ENCODE measurements at regions not wholly inside any gene's neighbourhood (a gene's known extent, or its start where the extent isn't known, plus 50 kb on each side); places are given as distances from the start of the nearest gene placed in this dataset.
A peak's percentile ranks its signal among the peaks of the same experiment; 100 is the strongest.

DNA sequence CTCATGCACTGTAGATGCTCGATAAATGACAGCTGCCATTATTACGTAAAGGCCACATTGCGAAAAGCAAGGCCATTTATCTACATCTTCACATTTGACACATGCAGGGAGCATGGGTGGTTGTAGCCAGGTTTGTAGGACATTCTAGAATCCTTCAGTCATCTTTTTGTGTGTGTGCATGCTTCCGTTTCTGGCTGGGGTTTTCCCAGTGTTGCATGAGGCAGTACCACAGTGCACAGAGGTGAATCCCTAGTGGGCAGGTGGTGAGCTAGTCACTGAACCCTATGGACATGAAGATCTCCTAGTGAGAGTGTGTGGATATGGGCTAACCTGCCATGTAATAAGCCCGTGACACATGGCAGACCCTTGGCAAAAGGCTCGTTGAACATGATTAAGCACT, 151.8 kb upstream of the SLC14A2 start:
- no peak for DNase-seq
- TF ChIP-seq, protein P1, sequence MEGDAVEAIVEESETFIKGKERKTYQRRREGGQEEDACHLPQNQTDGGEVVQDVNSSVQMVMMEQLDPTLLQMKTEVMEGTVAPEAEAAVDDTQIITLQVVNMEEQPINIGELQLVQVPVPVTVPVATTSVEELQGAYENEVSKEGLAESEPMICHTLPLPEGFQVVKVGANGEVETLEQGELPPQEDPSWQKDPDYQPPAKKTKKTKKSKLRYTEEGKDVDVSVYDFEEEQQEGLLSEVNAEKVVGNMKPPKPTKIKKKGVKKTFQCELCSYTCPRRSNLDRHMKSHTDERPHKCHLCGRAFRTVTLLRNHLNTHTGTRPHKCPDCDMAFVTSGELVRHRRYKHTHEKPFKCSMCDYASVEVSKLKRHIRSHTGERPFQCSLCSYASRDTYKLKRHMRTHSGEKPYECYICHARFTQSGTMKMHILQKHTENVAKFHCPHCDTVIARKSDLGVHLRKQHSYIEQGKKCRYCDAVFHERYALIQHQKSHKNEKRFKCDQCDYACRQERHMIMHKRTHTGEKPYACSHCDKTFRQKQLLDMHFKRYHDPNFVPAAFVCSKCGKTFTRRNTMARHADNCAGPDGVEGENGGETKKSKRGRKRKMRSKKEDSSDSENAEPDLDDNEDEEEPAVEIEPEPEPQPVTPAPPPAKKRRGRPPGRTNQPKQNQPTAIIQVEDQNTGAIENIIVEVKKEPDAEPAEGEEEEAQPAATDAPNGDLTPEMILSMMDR (IDR thresholded peaks at IDR 0.05), result no peak
- TF ChIP-seq POLR2A (IDR thresholded peaks at IDR 0.05), result no peak
- WGBS, 2 donors, result 91% methylated on average over 6 of the region's 6 CpGs
- H3K9me3 ChIP-seq, result no peaks in the 10 kb centered on the region
- H3K36me3 ChIP-seq, result no peaks in the 10 kb centered on the region
- no peak overlapping the region for H3K27ac ChIP-seq
- intact Hi-C loops (cut with DNase I), result no loop called here
- no peaks in the 10 kb centered on the region for H3K27me3 ChIP-seq
- H3K4me3 ChIP-seq (replicated peaks in 1 of 3), result no peak overlapping the region
- no peaks in the 10 kb centered on the region for H3K4me1 ChIP-seq

DNA sequence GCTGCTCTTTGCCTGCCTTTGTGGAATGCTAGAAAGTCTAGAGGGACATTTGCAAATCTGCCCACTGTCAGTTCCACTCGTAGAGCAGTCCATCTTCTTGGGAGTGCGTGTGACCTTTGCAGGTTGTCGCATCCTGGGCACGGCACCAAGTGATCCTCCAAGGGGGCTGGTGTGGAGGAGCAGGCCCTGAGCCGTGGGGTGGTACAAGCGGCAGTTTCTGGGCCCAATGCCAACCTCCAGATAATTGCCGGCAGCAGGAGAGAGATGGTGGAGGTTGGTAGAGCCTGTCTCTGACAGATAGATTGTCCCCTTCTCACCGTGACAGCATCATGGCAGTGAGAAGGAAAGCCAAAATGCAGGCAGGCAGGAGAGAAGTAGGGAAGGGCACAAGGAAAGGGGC, 150.7 kb upstream of the SLC14A2 start:
- no peak overlapping the region for H3K27ac ChIP-seq
- no peak overlapping the region for H3K4me3 ChIP-seq (replicated peaks in 1 of 3)
- no peaks in the 10 kb centered on the region for H3K4me1 ChIP-seq
- DNase-seq, result no peak
- TF ChIP-seq, protein P1 (IDR thresholded peaks at IDR 0.05), result no peak
- TF ChIP-seq POLR2A (IDR thresholded peaks at IDR 0.05), result no peak
- no peaks in the 10 kb centered on the region for H3K36me3 ChIP-seq
- intact Hi-C loops (cut with DNase I), result no loop called here
- 49 to 53% methylated on average over 8 of the region's 8 CpGs for WGBS, 2 donors
- H3K27me3 ChIP-seq, result no peaks in the 10 kb centered on the region
- no peaks in the 10 kb centered on the region for H3K9me3 ChIP-seq

DNA sequence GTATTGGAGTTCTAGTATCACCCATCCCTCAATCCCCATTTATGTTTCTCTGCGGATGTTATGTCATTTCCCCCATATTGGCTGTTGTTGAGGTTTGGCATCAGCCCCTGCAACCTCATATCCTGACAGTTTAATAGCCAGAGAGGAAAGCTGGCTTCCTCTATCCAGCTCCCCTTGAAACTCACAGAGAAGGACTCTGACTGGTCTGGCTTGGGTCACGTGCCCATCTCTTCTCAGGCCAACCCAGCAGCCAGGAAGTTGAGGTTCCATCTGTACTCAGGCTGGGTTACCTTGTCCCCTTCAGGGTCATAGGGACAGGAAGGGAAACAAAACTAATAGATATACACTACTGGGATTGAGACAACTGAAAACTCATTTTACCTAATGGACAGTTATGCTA, 148.0 kb upstream of the SLC14A2 start:
- WGBS, 2 donors, result 69 to 81% methylated on average over 2 of the region's 2 CpGs
- H3K9me3 ChIP-seq, result no peaks in the 10 kb centered on the region
- intact Hi-C loops (cut with DNase I), result no loop called here

DNA sequence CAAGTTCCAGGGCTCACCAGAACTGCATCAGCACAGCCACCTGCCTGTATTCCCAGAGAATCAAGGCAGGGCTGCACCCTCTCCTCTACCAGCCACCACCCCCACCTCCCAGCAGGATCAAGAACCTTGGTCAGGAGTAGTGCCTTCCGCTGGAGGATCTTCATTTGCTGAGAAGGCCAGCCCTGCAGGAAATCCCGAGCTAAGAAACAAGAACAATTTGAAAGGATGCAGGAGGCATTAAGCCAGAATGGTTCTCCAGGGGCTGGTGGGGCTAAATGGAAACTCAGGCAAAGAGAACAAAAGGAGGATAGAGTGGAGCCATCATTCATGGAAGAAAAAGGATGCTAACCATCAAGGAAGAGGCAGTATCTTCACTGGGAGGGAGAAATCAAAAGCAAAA, 147.3 kb upstream of the SLC14A2 start:
- Histone ChIP-seq H3K27ac (no peak overlapping the region), H3K4me3 (replicated peaks in 1 of 3) (no peak overlapping the region), H3K9me3 (no peaks in the 10 kb centered on the region), H3K27me3 (no peaks in the 10 kb centered on the region), H3K36me3 (no peaks in the 10 kb centered on the region), H3K4me1 (no peaks in the 10 kb centered on the region)
- WGBS, 2 donors, result 59 to 76% methylated on average over 2 of the region's 2 CpGs
- intact Hi-C loops (cut with DNase I), result no loop called here
- TF ChIP-seq POLR2A (IDR thresholded peaks at IDR 0.05), result no peak
- TF ChIP-seq, protein P1 (IDR thresholded peaks at IDR 0.05), result no peak
- no peak for DNase-seq

More for the DNA sequence above, 148.0 kb upstream of the SLC14A2 start:
- Histone ChIP-seq H3K36me3 (no peaks in the 10 kb centered on the region), H3K27ac (no peak overlapping the region), H3K4me1 (no peaks in the 10 kb centered on the region), H3K4me3 (replicated peaks in 1 of 3) (no peak overlapping the region), H3K27me3 (no peaks in the 10 kb centered on the region)
- peak; percentile 6 to 8 for DNase-seq
- no peak for TF ChIP-seq POLR2A (IDR thresholded peaks at IDR 0.05)
- TF ChIP-seq, protein P1 (IDR thresholded peaks at IDR 0.05), result no peak

DNA sequence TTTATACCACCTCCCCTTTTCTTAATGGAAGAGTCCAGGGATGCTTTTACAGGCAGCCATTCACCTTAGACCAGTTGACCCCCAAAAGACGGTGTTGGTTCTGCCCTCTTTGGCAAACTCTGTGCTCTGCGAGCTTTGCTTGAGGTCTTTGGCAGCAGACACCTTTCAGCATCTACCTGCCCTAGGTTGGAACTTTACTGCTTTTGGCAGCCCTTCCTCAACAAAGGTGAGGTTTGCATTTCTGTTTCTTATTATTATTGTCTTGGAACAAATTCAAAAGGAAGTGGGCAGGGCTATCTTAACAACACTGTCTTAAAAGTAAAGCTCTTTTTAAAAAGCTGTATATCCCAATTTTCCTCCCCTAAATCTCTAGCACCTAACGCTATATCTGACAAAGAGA, 136.4 kb upstream of the SLC14A2 start:
- Histone ChIP-seq H3K4me1 (no peaks in the 10 kb centered on the region), H3K36me3 (no peaks in the 10 kb centered on the region), H3K9me3 (no peaks in the 10 kb centered on the region), H3K27ac (no peak overlapping the region), H3K4me3 (replicated peaks in 1 of 3) (no peak overlapping the region), H3K27me3 (no peaks in the 10 kb centered on the region)
- DNase-seq, result no peak
- no peak for TF ChIP-seq POLR2A (IDR thresholded peaks at IDR 0.05)
- TF ChIP-seq, protein P1 (IDR thresholded peaks at IDR 0.05), result no peak
- 88 to 92% methylated on average over 3 of the region's 3 CpGs for WGBS, 2 donors
- intact Hi-C loops (cut with DNase I), result no loop called here
